ENCODE measurements at regions not wholly inside any gene's neighbourhood (a gene's known extent, or its start where the extent isn't known, plus 50 kb on each side); places are given as distances from the start of the nearest gene placed in this dataset.

DNA sequence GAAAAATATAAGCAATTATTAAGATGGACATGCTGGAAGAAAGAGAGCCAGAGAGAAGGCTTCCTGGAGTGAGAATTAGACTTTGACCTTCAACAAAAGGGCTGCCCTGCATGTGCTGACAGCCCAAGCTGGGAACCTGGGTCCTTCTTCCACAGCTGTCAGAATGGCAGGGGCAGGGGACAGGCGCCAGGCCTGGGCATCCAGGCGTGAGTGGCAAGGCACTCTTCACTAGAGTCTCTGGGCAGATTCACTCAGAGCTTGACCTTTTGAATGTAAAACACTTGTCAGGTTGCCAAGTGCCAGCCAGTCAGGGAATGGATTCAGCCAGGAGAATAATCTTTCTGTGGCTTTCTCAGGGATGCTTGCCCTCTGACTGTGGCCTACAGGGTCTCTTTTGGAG lies 119.1 kb upstream of the CLINT1 start:
- TF ChIP-seq, protein P1, sequence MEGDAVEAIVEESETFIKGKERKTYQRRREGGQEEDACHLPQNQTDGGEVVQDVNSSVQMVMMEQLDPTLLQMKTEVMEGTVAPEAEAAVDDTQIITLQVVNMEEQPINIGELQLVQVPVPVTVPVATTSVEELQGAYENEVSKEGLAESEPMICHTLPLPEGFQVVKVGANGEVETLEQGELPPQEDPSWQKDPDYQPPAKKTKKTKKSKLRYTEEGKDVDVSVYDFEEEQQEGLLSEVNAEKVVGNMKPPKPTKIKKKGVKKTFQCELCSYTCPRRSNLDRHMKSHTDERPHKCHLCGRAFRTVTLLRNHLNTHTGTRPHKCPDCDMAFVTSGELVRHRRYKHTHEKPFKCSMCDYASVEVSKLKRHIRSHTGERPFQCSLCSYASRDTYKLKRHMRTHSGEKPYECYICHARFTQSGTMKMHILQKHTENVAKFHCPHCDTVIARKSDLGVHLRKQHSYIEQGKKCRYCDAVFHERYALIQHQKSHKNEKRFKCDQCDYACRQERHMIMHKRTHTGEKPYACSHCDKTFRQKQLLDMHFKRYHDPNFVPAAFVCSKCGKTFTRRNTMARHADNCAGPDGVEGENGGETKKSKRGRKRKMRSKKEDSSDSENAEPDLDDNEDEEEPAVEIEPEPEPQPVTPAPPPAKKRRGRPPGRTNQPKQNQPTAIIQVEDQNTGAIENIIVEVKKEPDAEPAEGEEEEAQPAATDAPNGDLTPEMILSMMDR (IDR thresholded peaks at IDR 0.05; ENCODE audit: low read length), result no peak
- TF ChIP-seq EZH2 (IDR thresholded peaks at IDR 0.05; ENCODE audit: borderline replicate concordance, low read length), result no peak
